GM23248 (cell line): ENCODE measurements at regions not wholly inside any gene's neighbourhood (a gene's known extent, or its start where the extent isn't known, plus 50 kb on each side); places are given as distances from the start of the nearest gene placed in this dataset.

Experiments
- DNase-seq: peaks from one replicate; pipeline ENCODE4 v3.0.0-alpha.2; 2015
- H2AFZ ChIP-seq: fragments of 200-600 bp; sonication (generic); 2 replicates; pipeline ENCODE4 v1.6.1; 2016; ENCODE audit warnings: antibody characterized with exemption
- H3F3A ChIP-seq: fragments of 200-600 bp; sonication (generic); 2 replicates; pipeline ENCODE4 v1.6.1; 2016; ENCODE audit warnings: mild to moderate bottlenecking, antibody characterized with exemption, mixed run types; ENCODE audit not compliant: insufficient read depth
- H3K27ac ChIP-seq: fragments of 200-600 bp; sonication (generic); 2 replicates; pipeline ENCODE4 v1.5.1; 2016; ENCODE audit warnings: mild to moderate bottlenecking
- H3K27me3 ChIP-seq: fragments of 200-600 bp; sonication (generic); replicated peaks from 2 replicates; pipeline ENCODE4 v1.6.1; 2016; ENCODE audit warnings: mild to moderate bottlenecking; ENCODE audit not compliant: insufficient read depth
- H3K36me3 ChIP-seq: fragments of 200-600 bp; sonication (generic); 2 replicates; pipeline ENCODE4 v1.6.1; 2016; ENCODE audit warnings: low read depth, mild to moderate bottlenecking
- H3K4me1 ChIP-seq: fragments of 200-600 bp; sonication (generic); 2 replicates; pipeline ENCODE4 v1.6.1; 2016; ENCODE audit warnings: mild to moderate bottlenecking; ENCODE audit not compliant: insufficient read depth
- H3K4me2 ChIP-seq: fragments of 200-600 bp; sonication (generic); one replicate; pipeline ENCODE4 v1.6.1; 2016; ENCODE audit warnings: mild to moderate bottlenecking; ENCODE audit not compliant: unreplicated experiment
- H3K4me3 ChIP-seq: fragments of 200-600 bp; sonication (generic); 2 replicates; pipeline ENCODE4 v1.5.1; 2016; ENCODE audit warnings: mild to moderate bottlenecking
- H3K79me2 ChIP-seq: fragments of 200-600 bp; sonication (generic); 2 replicates; pipeline ENCODE4 v1.6.1; 2016; ENCODE audit warnings: mild to moderate bottlenecking; ENCODE audit not compliant: insufficient read depth
- H3K9ac ChIP-seq: fragments of 200-600 bp; sonication (generic); 2 replicates; pipeline ENCODE4 v1.6.1; 2016; ENCODE audit warnings: mild to moderate bottlenecking
- H3K9me2 ChIP-seq: fragments of 200-600 bp; sonication (generic); 2 replicates; pipeline ENCODE4 v1.6.1; 2016; ENCODE audit warnings: mixed run types, mild to moderate bottlenecking, moderate library complexity; ENCODE audit not compliant: insufficient read depth
- H3K9me3 ChIP-seq: fragments of 200-600 bp; sonication (generic); one replicate; pipeline ENCODE4 v1.6.1; 2017; ENCODE audit warnings: low read depth
- H4K20me1 ChIP-seq: fragments of 200-600 bp; sonication (generic); 2 replicates; pipeline ENCODE4 v1.6.0; 2016; ENCODE audit not compliant: insufficient read depth
- EZH2 ChIP-seq: fragments of 200-600 bp; sonication (generic); IDR thresholded peaks from 2 replicates; pipeline ENCODE4 v1.6.1; 2018; ENCODE audit warnings: antibody characterized with exemption, mild to moderate bottlenecking; ENCODE audit not compliant: insufficient read depth, poor library complexity, severe bottlenecking
- EZH2phosphoT487 ChIP-seq: fragments of 200-600 bp; sonication (generic); IDR thresholded peaks from 2 replicates; pipeline ENCODE4 v1.6.1; 2018; ENCODE audit warnings: antibody characterized with exemption, moderate library complexity, mild to moderate bottlenecking, low read depth; ENCODE audit not compliant: insufficient read depth
- WGBS, 2 experiments: methylation state at CpG; one replicate each; pipeline ENCODE4 v1.1.6; 2015 to 2017; ENCODE audit warnings: low lambda C conversion rate in 2 of 2, low coverage in 1 of 2; ENCODE audit errors: missing lambda C conversion rate in 2 of 2; 5-methylcytosine and 5-hydroxymethylcytosine counted together
- in situ Hi-C: fragments of 300-500 bp; cut with MboI; formaldehyde crosslinking; loops from 2 replicates; pipeline ENCODE4 v1.15.0; 2020

DNA sequence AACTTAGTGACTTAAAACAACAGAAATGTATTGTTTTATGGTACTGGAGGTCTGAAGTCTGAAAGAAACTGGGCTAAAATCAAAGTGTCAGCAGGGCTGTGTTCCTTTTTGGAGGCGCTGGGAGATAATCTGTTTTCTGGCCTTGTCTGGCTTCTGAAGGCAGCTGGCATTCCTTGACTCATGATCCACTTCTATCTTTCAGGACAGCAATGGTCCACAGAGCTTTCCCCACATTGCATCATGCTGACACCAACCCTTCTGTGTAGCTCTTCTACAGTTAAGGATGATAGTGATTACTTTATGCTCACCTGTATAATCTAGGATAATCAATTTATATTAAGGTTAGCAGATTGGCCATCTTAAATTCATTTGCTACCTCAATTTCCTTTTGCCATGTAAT is 392.1 kb downstream of the TDRD15 start:
- Histone ChIP-seq H3K79me2 (no peaks in the 10 kb centered on the region), H3K9me3 (no peaks in the 10 kb centered on the region), H3K9ac (no peak overlapping the region), H4K20me1 (no peaks in the 10 kb centered on the region), H3K36me3 (no peaks in the 10 kb centered on the region), H3K27ac (no peak overlapping the region), H2AFZ (no peak overlapping the region), H3K4me2 (no peak overlapping the region), H3K9me2 (no peaks in the 10 kb centered on the region), H3K4me1 (no peaks in the 10 kb centered on the region), H3K4me3 (no peak overlapping the region), H3K27me3 (no peaks in the 10 kb centered on the region), H3F3A (no peaks in the 10 kb centered on the region)
- in situ Hi-C loops = no loop called here
- no peak for DNase-seq
- TF ChIP-seq EZH2phosphoT487 (no peak), EZH2 (no peak)
- 31 to 40% methylated on average over 1 of the region's 1 CpG for WGBS, 2 experiments

DNA sequence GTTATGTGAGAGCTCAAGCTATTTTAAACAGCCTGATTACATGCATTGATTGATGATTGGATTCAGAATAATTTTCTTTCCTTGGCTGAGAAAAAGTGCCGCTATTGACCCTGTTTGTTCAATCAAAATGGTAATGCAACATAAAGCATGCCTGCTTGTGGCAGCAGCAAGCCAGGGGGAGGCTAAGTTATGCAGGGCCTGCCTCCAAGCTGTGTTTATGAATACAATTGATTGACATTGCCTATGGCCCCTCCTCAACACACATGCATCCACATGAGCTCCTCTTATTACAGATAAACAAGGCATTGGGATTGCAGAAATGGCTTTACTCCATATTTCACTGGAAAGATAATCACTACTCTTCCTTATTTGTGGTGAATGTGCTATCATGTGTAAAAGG is 395.6 kb downstream of the TDRD15 start:
- no peaks in the 10 kb centered on the region for H3K9me3 ChIP-seq
- H3K27ac ChIP-seq = no peak overlapping the region
- H3K4me1 ChIP-seq = no peaks in the 10 kb centered on the region
- TF ChIP-seq EZH2 (no peak), EZH2phosphoT487 (no peak)
- no peak overlapping the region for H3K9ac ChIP-seq
- no peaks in the 10 kb centered on the region for H3K9me2 ChIP-seq
- no peak overlapping the region for H2AFZ ChIP-seq
- WGBS, 2 experiments = 20 to 31% methylated on average over 1 of the region's 1 CpG
- H3K4me3 ChIP-seq = no peak overlapping the region
- H3K27me3 ChIP-seq = no peaks in the 10 kb centered on the region
- H3K4me2 ChIP-seq = no peak overlapping the region
- no peak for DNase-seq
- no peaks in the 10 kb centered on the region for H4K20me1 ChIP-seq
- in situ Hi-C loops = no loop called here
- no peaks in the 10 kb centered on the region for H3K79me2 ChIP-seq
- no peaks in the 10 kb centered on the region for H3K36me3 ChIP-seq
- no peaks in the 10 kb centered on the region for H3F3A ChIP-seq

DNA sequence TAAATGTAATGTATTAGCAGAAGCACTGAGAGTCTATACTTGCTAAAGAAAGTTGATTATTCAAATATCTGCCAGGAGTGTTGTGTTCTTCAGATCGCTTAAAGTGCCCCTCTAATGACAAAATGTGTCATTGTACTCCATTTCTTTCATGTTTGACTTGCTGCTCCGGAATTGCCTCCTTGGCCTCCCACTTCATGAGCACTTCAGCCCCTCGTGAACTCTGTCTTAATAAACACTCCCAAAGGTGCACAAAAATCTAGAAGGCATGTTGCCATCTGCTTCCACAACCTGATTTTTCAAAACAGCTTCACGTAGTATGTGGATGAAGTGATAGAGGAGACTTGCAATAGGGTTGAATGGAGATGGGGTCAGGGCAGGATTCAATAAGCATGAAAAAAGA is 396.1 kb downstream of the TDRD15 start:
- Histone ChIP-seq H3K27ac (no peak overlapping the region), H3K27me3 (no peaks in the 10 kb centered on the region), H3K4me2 (no peak overlapping the region), H3K9me3 (no peaks in the 10 kb centered on the region), H4K20me1 (no peaks in the 10 kb centered on the region), H3K79me2 (no peaks in the 10 kb centered on the region), H3K9ac (no peak overlapping the region), H3F3A (no peaks in the 10 kb centered on the region), H3K4me3 (no peak overlapping the region), H3K9me2 (no peaks in the 10 kb centered on the region), H3K36me3 (no peaks in the 10 kb centered on the region), H2AFZ (no peak overlapping the region), H3K4me1 (no peaks in the 10 kb centered on the region)
- TF ChIP-seq EZH2phosphoT487 (no peak), EZH2 (no peak)
- in situ Hi-C loops = no loop called here
- 15 to 19% methylated on average over 4 of the region's 4 CpGs for WGBS, 2 experiments
- no peak for DNase-seq

DNA sequence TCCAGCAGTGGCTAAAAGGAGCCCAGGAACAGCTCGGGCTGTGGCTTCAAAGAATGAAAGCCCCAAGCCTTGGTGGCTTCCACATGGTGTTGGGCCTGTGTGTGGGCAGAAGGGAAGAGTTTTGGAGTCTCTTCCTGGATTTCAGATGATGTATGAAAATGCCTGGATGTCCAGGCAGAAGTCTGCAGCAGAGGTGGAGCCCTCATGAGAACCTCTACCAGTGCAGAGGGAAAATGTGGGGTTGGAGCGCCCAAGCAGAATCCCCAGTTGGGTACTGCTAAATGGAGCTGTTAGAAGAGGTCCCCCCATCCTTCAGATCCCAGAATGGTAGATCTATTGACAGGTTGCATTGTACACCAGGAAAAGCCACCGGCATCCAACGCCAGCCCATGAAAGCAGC is 412.1 kb downstream of the TDRD15 start:
- Histone ChIP-seq H4K20me1 (no peaks in the 10 kb centered on the region), H3F3A (no peaks in the 10 kb centered on the region), H3K9me2 (no peaks in the 10 kb centered on the region), H3K4me2 (no peak overlapping the region), H3K9me3 (no peaks in the 10 kb centered on the region), H3K27me3 (no peaks in the 10 kb centered on the region), H3K79me2 (no peaks in the 10 kb centered on the region), H3K27ac (no peak overlapping the region), H3K4me1 (no peaks in the 10 kb centered on the region), H2AFZ (no peak overlapping the region), H3K4me3 (no peak overlapping the region), H3K36me3 (no peaks in the 10 kb centered on the region), H3K9ac (no peak overlapping the region)
- in situ Hi-C loops = no loop called here
- 12 to 14% methylated on average over 4 of the region's 4 CpGs for WGBS, 2 experiments
- TF ChIP-seq EZH2phosphoT487 = no peak
- TF ChIP-seq EZH2 = no peak
- DNase-seq = no peak

DNA sequence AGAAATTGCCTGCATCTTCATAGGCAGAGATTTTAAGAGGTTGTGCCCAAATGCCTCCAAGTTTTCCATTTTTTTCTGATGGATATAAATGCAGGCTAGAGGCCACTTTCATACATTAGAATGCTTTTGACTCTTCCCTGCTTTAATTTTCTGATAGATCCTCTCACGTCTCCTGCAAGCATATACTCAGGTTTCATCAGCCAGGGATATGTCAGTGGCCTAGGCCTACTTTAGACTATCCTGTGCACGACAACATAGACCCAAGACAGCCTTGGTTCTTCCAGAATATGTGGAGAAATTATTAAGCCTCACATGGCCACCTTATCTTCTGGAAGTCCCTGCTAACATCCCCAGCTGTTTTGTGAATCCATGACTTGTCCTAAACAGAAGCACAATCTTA is 415.9 kb downstream of the TDRD15 start:
- 7 to 11% methylated on average over 2 of the region's 2 CpGs for WGBS, 2 experiments

More for the DNA sequence above, 415.9 kb downstream of the TDRD15 start:
- in situ Hi-C loops = no loop called here
- Histone ChIP-seq H3K27me3 (no peaks in the 10 kb centered on the region), H3K9me2 (no peaks in the 10 kb centered on the region), H3K4me1 (no peaks in the 10 kb centered on the region), H3F3A (no peaks in the 10 kb centered on the region), H3K79me2 (no peaks in the 10 kb centered on the region), H3K36me3 (no peaks in the 10 kb centered on the region), H3K4me3 (no peak overlapping the region), H3K9me3 (no peaks in the 10 kb centered on the region), H3K4me2 (no peak overlapping the region), H2AFZ (no peak overlapping the region), H3K27ac (no peak overlapping the region), H4K20me1 (no peaks in the 10 kb centered on the region), H3K9ac (no peak overlapping the region)
- TF ChIP-seq EZH2phosphoT487 (no peak), EZH2 (no peak)
- DNase-seq = no peak
